A549 (cell line): ENCODE measurements at regions not wholly inside any gene's neighbourhood (a gene's known extent, or its start where the extent isn't known, plus 50 kb on each side); places are given as distances from the start of the nearest gene placed in this dataset.

ENCODE experiments used
- CBX2 ChIP-seq: fragments of 200-600 bp; sonication (generic); IDR thresholded peaks from 2 replicates; pipeline ENCODE4 v1.6.1; 2016; ENCODE audit warnings: low read depth, mild to moderate bottlenecking, borderline replicate concordance
- EHMT2 ChIP-seq: fragments of 200-600 bp; sonication (generic); IDR thresholded peaks from 2 replicates; pipeline ENCODE4 v1.6.1; 2016; ENCODE audit warnings: antibody characterized with exemption, low read depth, mild to moderate bottlenecking, moderate library complexity
- EP300 ChIP-seq, 2 experiments: fragments of >200 bp; sonication (Bioruptor Twin); formaldehyde crosslinking; IDR thresholded peaks; 2 replicates in 1 of 2; 3 replicates in 1 of 2; pipeline ENCODE4 v1.6.1; 2016 to 2017
- ESRRA ChIP-seq: fragments of 150-350 bp; IDR thresholded peaks from 2 replicates; pipeline ENCODE4 v1.6.1; 2014; ENCODE audit warnings: mild to moderate bottlenecking, low read length, borderline replicate concordance
- JUNB ChIP-seq: fragments of >200 bp; sonication (Bioruptor Twin); formaldehyde crosslinking; IDR thresholded peaks from 2 replicates; pipeline ENCODE4 v1.6.1; 2016
- KDM1A ChIP-seq: fragments of 200-600 bp; sonication (generic); IDR thresholded peaks from 2 replicates; pipeline ENCODE4 v1.6.1; 2016; ENCODE audit warnings: low read depth, mild to moderate bottlenecking
- MYC ChIP-seq: IDR thresholded peaks from 2 replicates; pipeline ENCODE4 v1.6.1; 2012; ENCODE audit warnings: mild to moderate bottlenecking, inconsistent platforms, low read length, improper control_type of control experiment, borderline replicate concordance
- NR3C1 ChIP-seq: fragments of >200 bp; sonication (Bioruptor Twin); formaldehyde crosslinking; IDR thresholded peaks from 3 replicates; pipeline ENCODE4 v1.6.1; 2017
- POLR2A ChIP-seq: IDR thresholded peaks from 2 replicates; pipeline ENCODE4 v1.6.1; 2012; ENCODE audit warnings: mild to moderate bottlenecking, low read length
- POLR2AphosphoS2 ChIP-seq: conservative IDR thresholded peaks from 2 replicates; pipeline ENCODE4 v1.6.1; 2012; ENCODE audit warnings: low read length, improper control_type of control experiment, inconsistent platforms
- RAD21 ChIP-seq, 2 experiments: fragments of >200 bp in 1 of 2; sonication (Bioruptor Twin) in 1 of 2; formaldehyde crosslinking in 1 of 2; IDR thresholded peaks in 1 of 2; conservative IDR thresholded peaks in 1 of 2; 2 replicates in 1 of 2; 3 replicates in 1 of 2; pipeline ENCODE4 v1.6.1; 2012 to 2018; ENCODE audit warnings: inconsistent platforms in 1 of 2
- RFX5 ChIP-seq: fragments of 450-650 bp; IDR thresholded peaks from 2 replicates; pipeline ENCODE4 v1.7.1; 2014; ENCODE audit warnings: antibody characterized with exemption, mild to moderate bottlenecking, moderate library complexity
- TF ChIP-seq, protein P1 (sequence below): fragments of >200 bp; sonication (Bioruptor Twin); formaldehyde crosslinking; IDR thresholded peaks from 3 replicates; pipeline ENCODE4 v1.5.1; 2016
- TF ChIP-seq, protein P2 (sequence below): fragments of 200-600 bp; sonication (generic); IDR thresholded peaks from 2 replicates; pipeline ENCODE4 v1.6.1; 2016; ENCODE audit warnings: antibody characterized with exemption, mild to moderate bottlenecking, moderate library complexity

DNA sequence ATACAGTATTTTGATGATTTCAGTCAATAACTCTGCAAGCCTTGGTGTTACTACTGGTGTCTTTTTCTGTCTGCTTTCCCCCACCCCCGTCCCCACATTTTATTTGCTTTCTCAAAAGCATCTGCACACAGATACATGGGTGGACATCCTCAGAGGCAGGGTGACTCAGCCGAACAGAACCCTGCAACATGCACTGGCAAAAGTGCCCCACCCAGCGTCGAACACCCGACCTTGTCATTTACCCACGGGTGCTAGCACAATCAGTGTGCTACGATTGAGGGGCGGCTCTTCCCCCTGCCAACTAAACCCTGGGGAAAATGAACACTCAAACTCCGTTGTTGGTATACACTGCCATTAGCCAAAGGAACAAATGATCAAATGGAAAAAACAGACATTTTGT lies 115.9 kb upstream of the NAA20 start:
- TF ChIP-seq ESRRA = no peak
- no peak for TF ChIP-seq KDM1A
- TF ChIP-seq, protein P1, sequence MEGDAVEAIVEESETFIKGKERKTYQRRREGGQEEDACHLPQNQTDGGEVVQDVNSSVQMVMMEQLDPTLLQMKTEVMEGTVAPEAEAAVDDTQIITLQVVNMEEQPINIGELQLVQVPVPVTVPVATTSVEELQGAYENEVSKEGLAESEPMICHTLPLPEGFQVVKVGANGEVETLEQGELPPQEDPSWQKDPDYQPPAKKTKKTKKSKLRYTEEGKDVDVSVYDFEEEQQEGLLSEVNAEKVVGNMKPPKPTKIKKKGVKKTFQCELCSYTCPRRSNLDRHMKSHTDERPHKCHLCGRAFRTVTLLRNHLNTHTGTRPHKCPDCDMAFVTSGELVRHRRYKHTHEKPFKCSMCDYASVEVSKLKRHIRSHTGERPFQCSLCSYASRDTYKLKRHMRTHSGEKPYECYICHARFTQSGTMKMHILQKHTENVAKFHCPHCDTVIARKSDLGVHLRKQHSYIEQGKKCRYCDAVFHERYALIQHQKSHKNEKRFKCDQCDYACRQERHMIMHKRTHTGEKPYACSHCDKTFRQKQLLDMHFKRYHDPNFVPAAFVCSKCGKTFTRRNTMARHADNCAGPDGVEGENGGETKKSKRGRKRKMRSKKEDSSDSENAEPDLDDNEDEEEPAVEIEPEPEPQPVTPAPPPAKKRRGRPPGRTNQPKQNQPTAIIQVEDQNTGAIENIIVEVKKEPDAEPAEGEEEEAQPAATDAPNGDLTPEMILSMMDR = peak; percentile 25; the same call in 1 of the 3 replicates
- peak; percentile 57 to 65 for TF ChIP-seq RAD21 (conservative IDR thresholded peaks at IDR 0.05 in 1 of 2, IDR thresholded peaks at IDR 0.05 in 1 of 2)
- TF ChIP-seq POLR2AphosphoS2 = no peak
- TF ChIP-seq POLR2A = no peak
- no peak for TF ChIP-seq MYC
- no peak for TF ChIP-seq NR3C1
- no peak for TF ChIP-seq EHMT2
- no peak for TF ChIP-seq RFX5
- no peak for TF ChIP-seq JUNB
- TF ChIP-seq CBX2 = no peak
- no peak for TF ChIP-seq EP300 (IDR thresholded peaks at IDR 0.05)
- TF ChIP-seq, protein P2, sequence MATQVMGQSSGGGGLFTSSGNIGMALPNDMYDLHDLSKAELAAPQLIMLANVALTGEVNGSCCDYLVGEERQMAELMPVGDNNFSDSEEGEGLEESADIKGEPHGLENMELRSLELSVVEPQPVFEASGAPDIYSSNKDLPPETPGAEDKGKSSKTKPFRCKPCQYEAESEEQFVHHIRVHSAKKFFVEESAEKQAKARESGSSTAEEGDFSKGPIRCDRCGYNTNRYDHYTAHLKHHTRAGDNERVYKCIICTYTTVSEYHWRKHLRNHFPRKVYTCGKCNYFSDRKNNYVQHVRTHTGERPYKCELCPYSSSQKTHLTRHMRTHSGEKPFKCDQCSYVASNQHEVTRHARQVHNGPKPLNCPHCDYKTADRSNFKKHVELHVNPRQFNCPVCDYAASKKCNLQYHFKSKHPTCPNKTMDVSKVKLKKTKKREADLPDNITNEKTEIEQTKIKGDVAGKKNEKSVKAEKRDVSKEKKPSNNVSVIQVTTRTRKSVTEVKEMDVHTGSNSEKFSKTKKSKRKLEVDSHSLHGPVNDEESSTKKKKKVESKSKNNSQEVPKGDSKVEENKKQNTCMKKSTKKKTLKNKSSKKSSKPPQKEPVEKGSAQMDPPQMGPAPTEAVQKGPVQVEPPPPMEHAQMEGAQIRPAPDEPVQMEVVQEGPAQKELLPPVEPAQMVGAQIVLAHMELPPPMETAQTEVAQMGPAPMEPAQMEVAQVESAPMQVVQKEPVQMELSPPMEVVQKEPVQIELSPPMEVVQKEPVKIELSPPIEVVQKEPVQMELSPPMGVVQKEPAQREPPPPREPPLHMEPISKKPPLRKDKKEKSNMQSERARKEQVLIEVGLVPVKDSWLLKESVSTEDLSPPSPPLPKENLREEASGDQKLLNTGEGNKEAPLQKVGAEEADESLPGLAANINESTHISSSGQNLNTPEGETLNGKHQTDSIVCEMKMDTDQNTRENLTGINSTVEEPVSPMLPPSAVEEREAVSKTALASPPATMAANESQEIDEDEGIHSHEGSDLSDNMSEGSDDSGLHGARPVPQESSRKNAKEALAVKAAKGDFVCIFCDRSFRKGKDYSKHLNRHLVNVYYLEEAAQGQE = no peak
